ENCODE measurements at regions not wholly inside any gene's neighbourhood (a gene's known extent, or its start where the extent isn't known, plus 50 kb on each side); places are given as distances from the start of the nearest gene placed in this dataset.
"Not testable (repeated sequence)": the region's sequence is repeated elsewhere in the genome, so short reads cannot be mapped to it uniquely, and the experiment has no call there.

- no peak for DNase-seq
- Mint-ChIP-seq H3K4me1 (ENCODE audit: low read depth) (peaks cover 48% of the 10 kb centered on the region), H3K27ac (no peak overlapping the region), H3K9me3 (peaks cover 5% of the 10 kb centered on the region), H3K36me3 (ENCODE audit: low read depth) (peaks cover 9% of the 10 kb centered on the region), H3K27me3 (ENCODE audit: insufficient read depth) (no peaks in the 10 kb centered on the region), H3K4me3 (no peak overlapping the region)
- TF ChIP-seq CTCF (IDR thresholded peaks at IDR 0.05): no peak
Observed at GRCh38 chr2:63743170-63743981, 98.3 kb upstream of the UGP2 start.

- TF ChIP-seq CTCF (IDR thresholded peaks at IDR 0.05): no peak
- peaks cover 5% of the 10 kb centered on the region for H3K9me3 Mint-ChIP-seq
- no peak overlapping the region for H3K4me3 Mint-ChIP-seq
- H3K36me3 Mint-ChIP-seq (ENCODE audit: low read depth): peaks cover 14% of the 10 kb centered on the region
- H3K27ac Mint-ChIP-seq: no peak overlapping the region
- peaks cover 41% of the 10 kb centered on the region for H3K4me1 Mint-ChIP-seq (ENCODE audit: low read depth)
- H3K27me3 Mint-ChIP-seq (ENCODE audit: insufficient read depth): no peaks in the 10 kb centered on the region
- no peak for DNase-seq
Observed at GRCh38 chr2:63743982-63744966, 97.4 kb upstream of the UGP2 start.

GRCh38 chr2:63746548-63746947 lies 95.1 kb upstream of the UGP2 start:
- not testable (repeated sequence) for H3K9me3 Mint-ChIP-seq; H3K4me3 Mint-ChIP-seq; H3K27me3 Mint-ChIP-seq (ENCODE audit: insufficient read depth); DNase-seq; H3K27ac Mint-ChIP-seq
- Mint-ChIP-seq H3K4me1 (ENCODE audit: low read depth) (peaks cover 28% of the 10 kb centered on the region), H3K36me3 (ENCODE audit: low read depth) (peaks cover 14% of the 10 kb centered on the region)

GRCh38 chr2:63751901-63752300 lies 89.8 kb upstream of the UGP2 start:
- H3K4me3 Mint-ChIP-seq: no peak overlapping the region
- H3K9me3 Mint-ChIP-seq: peaks cover 2% of the 10 kb centered on the region
- H3K27me3 Mint-ChIP-seq (ENCODE audit: insufficient read depth): no peaks in the 10 kb centered on the region
- no peak for DNase-seq
- no peak for TF ChIP-seq CTCF (IDR thresholded peaks at IDR 0.05)
- H3K36me3 Mint-ChIP-seq (ENCODE audit: low read depth): peaks cover 21% of the 10 kb centered on the region
- H3K27ac Mint-ChIP-seq: no peak overlapping the region
- peaks cover 30% of the 10 kb centered on the region for H3K4me1 Mint-ChIP-seq (ENCODE audit: low read depth)

GRCh38 chr2:63755216-63755615 lies 86.5 kb upstream of the UGP2 start:
- no peak for DNase-seq
- H3K36me3 Mint-ChIP-seq (ENCODE audit: low read depth): 0 out of 2 replicates have a peak, but pooled peaks cover 10% of the 10 kb centered on the region
- H3K4me3 Mint-ChIP-seq: peak overlapping the region; percentile 38
- peak overlapping the region; percentile 54 for H3K27ac Mint-ChIP-seq
- no peaks in the 10 kb centered on the region for H3K27me3 Mint-ChIP-seq (ENCODE audit: insufficient read depth)
- H3K9me3 Mint-ChIP-seq: no peaks in the 10 kb centered on the region
- H3K4me1 Mint-ChIP-seq (ENCODE audit: low read depth): peaks cover 39% of the 10 kb centered on the region
- no peak for TF ChIP-seq CTCF (IDR thresholded peaks at IDR 0.05)

Measured in HFFc6 (cell line).